ENCODE measurements at regions not wholly inside any gene's neighbourhood (a gene's known extent, or its start where the extent isn't known, plus 50 kb on each side); places are given as distances from the start of the nearest gene placed in this dataset.

GRCh38 chr11:127587511-127587910 is 586.9 kb upstream of the KIRREL3 start:
- Histone ChIP-seq H3K4me1 (no peaks in the 10 kb centered on the region), H3K9me3 (no peaks in the 10 kb centered on the region), H3K4me3 (no peak overlapping the region), H3K27ac (replicated peaks in 1 of 4) (no peak overlapping the region), H3K36me3 (no peaks in the 10 kb centered on the region), H3K27me3 (no peaks in the 10 kb centered on the region)
- no peak for TF ChIP-seq POLR2A (IDR thresholded peaks at IDR 0.05; ENCODE audit: low read depth)
- TF ChIP-seq, protein P1, sequence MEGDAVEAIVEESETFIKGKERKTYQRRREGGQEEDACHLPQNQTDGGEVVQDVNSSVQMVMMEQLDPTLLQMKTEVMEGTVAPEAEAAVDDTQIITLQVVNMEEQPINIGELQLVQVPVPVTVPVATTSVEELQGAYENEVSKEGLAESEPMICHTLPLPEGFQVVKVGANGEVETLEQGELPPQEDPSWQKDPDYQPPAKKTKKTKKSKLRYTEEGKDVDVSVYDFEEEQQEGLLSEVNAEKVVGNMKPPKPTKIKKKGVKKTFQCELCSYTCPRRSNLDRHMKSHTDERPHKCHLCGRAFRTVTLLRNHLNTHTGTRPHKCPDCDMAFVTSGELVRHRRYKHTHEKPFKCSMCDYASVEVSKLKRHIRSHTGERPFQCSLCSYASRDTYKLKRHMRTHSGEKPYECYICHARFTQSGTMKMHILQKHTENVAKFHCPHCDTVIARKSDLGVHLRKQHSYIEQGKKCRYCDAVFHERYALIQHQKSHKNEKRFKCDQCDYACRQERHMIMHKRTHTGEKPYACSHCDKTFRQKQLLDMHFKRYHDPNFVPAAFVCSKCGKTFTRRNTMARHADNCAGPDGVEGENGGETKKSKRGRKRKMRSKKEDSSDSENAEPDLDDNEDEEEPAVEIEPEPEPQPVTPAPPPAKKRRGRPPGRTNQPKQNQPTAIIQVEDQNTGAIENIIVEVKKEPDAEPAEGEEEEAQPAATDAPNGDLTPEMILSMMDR (IDR thresholded peaks at IDR 0.05), result no peak
- TF ChIP-seq EP300 (IDR thresholded peaks at IDR 0.05), result no peak
- TF ChIP-seq POLR2AphosphoS5 (IDR thresholded peaks at IDR 0.05), result no peak
- 91% methylated on average over 2 of the region's 2 CpGs for WGBS
- intact Hi-C loops (cut with DNase I), result no loop called here
- peak; percentile 72 for DNase-seq (ENCODE audit: extremely low spot score)

- Histone ChIP-seq H3K27ac (replicated peaks in 1 of 4) (no peak overlapping the region), H3K36me3 (no peaks in the 10 kb centered on the region), H3K9me3 (peaks cover 0 to 5% (median 0%) of the 10 kb centered on the region in 4 donors), H3K4me3 (no peak overlapping the region), H3K4me1 (no peaks in the 10 kb centered on the region), H3K27me3 (no peaks in the 10 kb centered on the region)
- WGBS, result 83% methylated on average over 7 of the region's 7 CpGs
- intact Hi-C loops (cut with DNase I), result no loop called here
- no peak for DNase-seq (ENCODE audit: extremely low spot score)
- TF ChIP-seq EP300 (IDR thresholded peaks at IDR 0.05) (no peak), POLR2AphosphoS5 (IDR thresholded peaks at IDR 0.05) (no peak), POLR2A (IDR thresholded peaks at IDR 0.05; ENCODE audit: low read depth) (no peak)
- TF ChIP-seq, protein P1 (IDR thresholded peaks at IDR 0.05), result no peak
Observed at GRCh38 chr11:127576210-127576609, 575.6 kb upstream of the KIRREL3 start.

- intact Hi-C loops (cut with DNase I), result no loop called here
- Histone ChIP-seq H3K27ac (replicated peaks in 1 of 4) (no peak overlapping the region), H3K4me3 (no peak overlapping the region), H3K9me3 (peaks cover 0 to 5% (median 0%) of the 10 kb centered on the region in 4 donors), H3K36me3 (no peaks in the 10 kb centered on the region), H3K4me1 (no peaks in the 10 kb centered on the region), H3K27me3 (no peaks in the 10 kb centered on the region)
- TF ChIP-seq POLR2A (IDR thresholded peaks at IDR 0.05; ENCODE audit: low read depth), result no peak
- TF ChIP-seq EP300 (IDR thresholded peaks at IDR 0.05), result no peak
- no peak for TF ChIP-seq POLR2AphosphoS5 (IDR thresholded peaks at IDR 0.05)
- TF ChIP-seq, protein P1 (IDR thresholded peaks at IDR 0.05), result no peak
- WGBS, result 52% methylated on average over 5 of the region's 5 CpGs
- no peak for DNase-seq (ENCODE audit: extremely low spot score)
Observed at GRCh38 chr11:127574478-127574877, 573.9 kb upstream of the KIRREL3 start.

GRCh38 chr11:127568891-127569290 is 568.3 kb upstream of the KIRREL3 start:
- intact Hi-C loops (cut with DNase I), result no loop called here
- TF ChIP-seq, protein P1 (IDR thresholded peaks at IDR 0.05), result no peak
- TF ChIP-seq EP300 (IDR thresholded peaks at IDR 0.05) (no peak), POLR2AphosphoS5 (IDR thresholded peaks at IDR 0.05) (no peak), POLR2A (IDR thresholded peaks at IDR 0.05; ENCODE audit: low read depth) (no peak)
- no peaks in the 10 kb centered on the region for H3K27me3 ChIP-seq
- H3K4me1 ChIP-seq, result no peaks in the 10 kb centered on the region
- DNase-seq (ENCODE audit: extremely low spot score), result no peak
- WGBS, result 79% methylated on average over 3 of the region's 3 CpGs
- H3K27ac ChIP-seq (replicated peaks in 1 of 4), result no peak overlapping the region
- no peaks in the 10 kb centered on the region for H3K36me3 ChIP-seq
- no peak overlapping the region for H3K4me3 ChIP-seq
- peaks cover 0 to 5% (median 0%) of the 10 kb centered on the region in 4 donors for H3K9me3 ChIP-seq

GRCh38 chr11:127567237-127567932 is 566.8 kb upstream of the KIRREL3 start:
- intact Hi-C loops (cut with DNase I), result no loop called here
- no peak for DNase-seq (ENCODE audit: extremely low spot score)
- Histone ChIP-seq H3K27ac (replicated peaks in 1 of 4) (no peak overlapping the region), H3K27me3 (no peaks in the 10 kb centered on the region), H3K36me3 (no peaks in the 10 kb centered on the region), H3K4me3 (no peak overlapping the region), H3K4me1 (no peaks in the 10 kb centered on the region), H3K9me3 (peaks cover 0 to 5% (median 0%) of the 10 kb centered on the region in 4 donors)
- WGBS, result 63% methylated on average over 2 of the region's 2 CpGs
- no peak for TF ChIP-seq POLR2A (IDR thresholded peaks at IDR 0.05; ENCODE audit: low read depth)
- TF ChIP-seq, protein P1 (IDR thresholded peaks at IDR 0.05), result no peak
- TF ChIP-seq POLR2AphosphoS5 (IDR thresholded peaks at IDR 0.05), result no peak
- TF ChIP-seq EP300 (IDR thresholded peaks at IDR 0.05), result no peak
